Fibroblast of villous mesenchyme (primary cell): ENCODE measurements at regions not wholly inside any gene's neighbourhood (a gene's known extent, or its start where the extent isn't known, plus 50 kb on each side); places are given as distances from the start of the nearest gene placed in this dataset.
"Not testable (repeated sequence)": the region's sequence is repeated elsewhere in the genome, so short reads cannot be mapped to it uniquely, and the experiment has no call there.

Experiments
- DNase-seq: peaks from one replicate; pipeline ENCODE4 v3.0.0-alpha.2; 2010; ENCODE audit warnings: low read depth
- H3K4me3 ChIP-seq: 2 replicates; pipeline ENCODE4 v1.5.1; 2011; ENCODE audit warnings: low read depth, mild to moderate bottlenecking, low read length
- CTCF ChIP-seq: IDR thresholded peaks from 2 replicates; pipeline ENCODE4 v1.5.1; 2012; ENCODE audit warnings: low read depth, mild to moderate bottlenecking, low read length; ENCODE audit not compliant: insufficient read depth

GRCh38 chr1:81738875-81739274 is 61.9 kb upstream of the ADGRL2 start:
- no peak overlapping the region for H3K4me3 ChIP-seq
- no peak for TF ChIP-seq CTCF
- DNase-seq = no peak

- no peak for DNase-seq
- no peak for TF ChIP-seq CTCF
- H3K4me3 ChIP-seq = no peak overlapping the region
Observed at GRCh38 chr1:81733480-81733879, 67.3 kb upstream of the ADGRL2 start.

- no peak for TF ChIP-seq CTCF
- H3K4me3 ChIP-seq = no peak overlapping the region
- DNase-seq = no peak
Observed at GRCh38 chr1:81731989-81732388, 68.7 kb upstream of the ADGRL2 start.

- no peak overlapping the region for H3K4me3 ChIP-seq
- TF ChIP-seq CTCF = no peak
- no peak for DNase-seq
Observed at GRCh38 chr1:81730881-81731280, 69.9 kb upstream of the ADGRL2 start.

- H3K4me3 ChIP-seq, DNase-seq: not testable (repeated sequence)
Observed at GRCh38 chr1:81730299-81730698, 70.4 kb upstream of the ADGRL2 start.

GRCh38 chr1:81729818-81730217 is 70.9 kb upstream of the ADGRL2 start:
- TF ChIP-seq CTCF = no peak
- no peak for DNase-seq
- H3K4me3 ChIP-seq = no peak overlapping the region

- no peak for TF ChIP-seq CTCF
- no peak overlapping the region for H3K4me3 ChIP-seq
- no peak for DNase-seq
Observed at GRCh38 chr1:81729239-81729638, 71.5 kb upstream of the ADGRL2 start.
